GM06990 (cell line): ENCODE measurements at regions not wholly inside any gene's neighbourhood (a gene's known extent, or its start where the extent isn't known, plus 50 kb on each side); places are given as distances from the start of the nearest gene placed in this dataset.

Experiments used
- DNase-seq: peaks from one replicate; pipeline ENCODE4 v3.0.0-alpha.2; 2011; ENCODE audit not compliant: insufficient read length; ENCODE audit errors: extremely low read depth
- H3K27me3 ChIP-seq: replicated peaks from 2 replicates; pipeline ENCODE4 v1.6.0; 2011; ENCODE audit warnings: low read length; ENCODE audit not compliant: control insufficient read depth, insufficient read depth
- H3K36me3 ChIP-seq: 2 replicates; pipeline ENCODE4 v1.5.1; 2011; ENCODE audit warnings: low read length; ENCODE audit not compliant: control insufficient read depth, insufficient read depth
- H3K4me3 ChIP-seq: replicated peaks from 2 replicates; pipeline ENCODE4 v1.5.1; 2011; ENCODE audit warnings: low read depth, mild to moderate bottlenecking, control low read depth, low read length
- CTCF ChIP-seq: IDR thresholded peaks from 2 replicates; pipeline ENCODE4 v1.5.1; 2011; ENCODE audit warnings: low read length, control low read depth, mild to moderate bottlenecking, inconsistent platforms; ENCODE audit not compliant: insufficient read depth, poor library complexity, severe bottlenecking

- no peak for TF ChIP-seq CTCF
- Histone ChIP-seq H3K36me3 (no peaks in the 10 kb centered on the region), H3K27me3 (no peaks in the 10 kb centered on the region), H3K4me3 (no peak overlapping the region)
- DNase-seq = no peak
Measured at GRCh38 chr1:82420584-82420983, 619.9 kb downstream of the ADGRL2 start.

- Histone ChIP-seq H3K36me3 (no peaks in the 10 kb centered on the region), H3K27me3 (no peaks in the 10 kb centered on the region), H3K4me3 (no peak overlapping the region)
- no peak for TF ChIP-seq CTCF
- no peak for DNase-seq
Measured at GRCh38 chr1:82411605-82412004, 610.9 kb downstream of the ADGRL2 start.

- TF ChIP-seq CTCF = no peak
- no peaks in the 10 kb centered on the region for H3K36me3 ChIP-seq
- DNase-seq = no peak
- no peak overlapping the region for H3K4me3 ChIP-seq
- H3K27me3 ChIP-seq = no peaks in the 10 kb centered on the region
Measured at GRCh38 chr1:82405333-82405732, 604.6 kb downstream of the ADGRL2 start.

GRCh38 chr1:82401116-82401515, 600.4 kb downstream of the ADGRL2 start:
- Histone ChIP-seq H3K36me3 (no peaks in the 10 kb centered on the region), H3K4me3 (no peak overlapping the region), H3K27me3 (no peaks in the 10 kb centered on the region)
- TF ChIP-seq CTCF = no peak
- DNase-seq = no peak

- no peak for DNase-seq
- TF ChIP-seq CTCF = no peak
- H3K27me3 ChIP-seq = no peaks in the 10 kb centered on the region
- no peaks in the 10 kb centered on the region for H3K36me3 ChIP-seq
- H3K4me3 ChIP-seq = no peak overlapping the region
Measured at GRCh38 chr1:82400521-82400920, 599.8 kb downstream of the ADGRL2 start.

- H3K36me3 ChIP-seq = no peaks in the 10 kb centered on the region
- H3K27me3 ChIP-seq = no peaks in the 10 kb centered on the region
- DNase-seq = no peak
- no peak overlapping the region for H3K4me3 ChIP-seq
- TF ChIP-seq CTCF = no peak
Measured at GRCh38 chr1:82399093-82399492, 598.4 kb downstream of the ADGRL2 start.
